ENCODE measurements at regions not wholly inside any gene's neighbourhood (a gene's known extent, or its start where the extent isn't known, plus 50 kb on each side); places are given as distances from the start of the nearest gene placed in this dataset.

DNA sequence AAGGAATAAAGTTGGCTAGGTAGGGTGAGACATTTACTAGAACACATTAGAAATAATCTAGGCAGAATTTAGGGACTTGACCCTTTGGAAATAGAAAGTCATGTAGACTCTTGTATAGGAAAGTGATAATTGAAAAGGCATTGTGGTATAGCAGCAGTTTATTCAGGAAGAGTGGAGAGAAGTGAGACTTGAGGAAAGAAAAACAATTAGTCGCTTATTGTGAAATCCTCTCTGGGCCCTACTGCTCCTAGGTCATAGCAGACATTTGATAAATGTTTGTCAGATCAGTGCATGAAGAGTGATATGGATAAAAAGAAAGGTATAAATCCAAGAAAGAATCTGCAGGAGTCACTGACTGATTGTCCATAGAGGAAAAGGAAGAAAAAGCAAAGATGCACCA is 337.6 kb downstream of the HNRNPD start:
- FAIRE-seq: no peak
- no peak for DNase-seq (ENCODE audit: insufficient read length)
- TF ChIP-seq TAF1 (IDR thresholded peaks at IDR 0.05; ENCODE audit: borderline replicate concordance, low read depth, low read length) (no peak), POLR2A (IDR thresholded peaks at IDR 0.05; ENCODE audit: low read depth, low read length) (no peak), POLR2AphosphoS5 (IDR thresholded peaks at IDR 0.05; ENCODE audit: low read depth, low read length) (no peak)

DNA sequence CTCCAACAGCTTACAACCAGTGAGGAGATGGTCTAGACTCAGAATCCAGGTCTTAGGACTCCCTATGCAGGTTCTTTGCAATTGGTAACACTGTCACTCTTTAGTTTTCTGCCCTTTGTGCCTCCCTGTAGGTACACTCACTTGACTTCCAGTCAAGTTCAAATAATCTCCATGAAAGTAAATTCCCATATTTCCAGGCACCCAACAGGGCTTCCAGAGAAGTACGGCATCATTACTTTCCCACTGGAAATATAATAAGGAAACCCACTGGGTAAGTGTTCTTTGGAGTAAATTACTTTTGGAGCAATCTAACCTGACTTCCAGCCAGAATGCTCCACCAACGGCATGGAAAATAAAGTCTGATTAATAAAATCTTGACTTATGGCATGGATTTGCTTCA is 338.9 kb downstream of the HNRNPD start:
- TF ChIP-seq POLR2AphosphoS5 (IDR thresholded peaks at IDR 0.05; ENCODE audit: low read depth, low read length) (no peak), POLR2A (IDR thresholded peaks at IDR 0.05; ENCODE audit: low read depth, low read length) (no peak)
- DNase-seq (ENCODE audit: insufficient read length) (no peak), FAIRE-seq (no peak)

DNA sequence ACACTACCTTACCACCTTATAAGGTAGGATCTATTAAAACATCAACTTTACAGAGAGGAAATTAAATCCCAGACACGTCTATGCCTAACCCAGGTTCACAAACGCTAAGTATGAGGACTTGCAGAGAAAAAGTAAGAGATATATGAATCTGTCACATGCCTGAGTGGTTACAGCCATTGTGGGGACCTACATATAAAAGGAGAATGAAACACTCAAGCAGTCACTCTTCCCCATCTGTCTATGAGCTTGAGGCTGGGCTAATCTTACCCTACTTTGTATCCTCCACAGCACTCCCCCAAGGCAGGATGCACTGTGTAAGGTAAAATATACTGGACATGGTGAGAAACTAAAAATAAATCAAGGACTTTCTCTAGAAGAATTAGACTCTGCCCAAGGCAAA is 339.9 kb downstream of the HNRNPD start:
- FAIRE-seq: no peak
- no peak for DNase-seq (ENCODE audit: insufficient read length)
- TF ChIP-seq POLR2A (IDR thresholded peaks at IDR 0.05; ENCODE audit: low read depth, low read length) (no peak), POLR2AphosphoS5 (IDR thresholded peaks at IDR 0.05; ENCODE audit: low read depth, low read length) (no peak), TAF1 (IDR thresholded peaks at IDR 0.05; ENCODE audit: borderline replicate concordance, low read depth, low read length) (no peak)

DNA sequence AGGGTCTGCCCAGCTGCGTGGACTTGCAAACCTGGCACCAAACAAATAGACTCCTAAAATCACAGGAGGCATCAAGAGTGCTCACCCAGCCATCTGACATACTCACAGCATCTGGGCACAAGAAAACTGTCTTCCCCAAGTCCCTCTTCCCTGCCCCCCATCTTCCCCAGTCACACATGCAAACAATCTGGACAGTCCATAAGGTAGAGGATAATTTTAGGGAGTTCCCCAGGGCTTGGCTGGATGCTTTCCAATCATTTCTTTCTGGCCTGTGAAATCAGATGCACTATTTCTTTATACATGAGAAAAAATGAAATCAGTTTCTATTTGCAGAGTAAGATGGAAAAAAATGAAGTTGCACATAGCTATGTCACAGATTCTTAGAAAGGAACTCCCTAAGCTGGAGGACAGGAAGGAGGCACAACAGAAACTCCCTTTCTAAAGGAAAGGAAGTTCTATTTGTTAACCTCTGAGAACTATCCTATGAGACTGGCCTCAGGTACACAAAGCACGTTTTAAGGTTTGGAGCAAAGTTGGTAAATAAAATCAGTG is 342.3 kb downstream of the HNRNPD start:
- no peak for FAIRE-seq
- TF ChIP-seq TAF1 (IDR thresholded peaks at IDR 0.05; ENCODE audit: borderline replicate concordance, low read depth, low read length) (no peak), POLR2A (IDR thresholded peaks at IDR 0.05; ENCODE audit: low read depth, low read length) (no peak), POLR2AphosphoS5 (IDR thresholded peaks at IDR 0.05; ENCODE audit: low read depth, low read length) (no peak)
- DNase-seq (ENCODE audit: insufficient read length): no peak

DNA sequence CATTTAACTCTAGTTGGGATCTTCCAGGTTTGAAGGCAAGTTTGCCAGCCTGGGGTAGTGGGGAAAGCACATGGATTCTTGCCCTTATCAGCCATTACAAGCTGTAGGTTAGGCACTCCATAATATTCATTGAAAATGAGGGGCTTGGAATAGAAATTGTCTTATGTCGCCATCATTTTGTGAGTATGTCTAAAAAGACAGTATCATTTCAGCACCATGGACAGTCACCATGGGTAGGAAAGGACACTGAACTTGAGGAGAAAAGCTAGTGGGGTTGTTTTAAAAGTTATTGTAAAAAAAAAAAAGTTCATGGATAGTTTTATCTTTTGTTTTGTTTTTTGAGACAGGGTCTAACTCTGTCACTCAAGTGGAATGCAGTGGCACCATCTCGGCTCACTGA is 356.1 kb downstream of the HNRNPD start:
- DNase-seq (ENCODE audit: insufficient read length) (no peak), FAIRE-seq (no peak)
- TF ChIP-seq TAF1 (IDR thresholded peaks at IDR 0.05; ENCODE audit: borderline replicate concordance, low read depth, low read length): no peak
- no peak for TF ChIP-seq POLR2AphosphoS5 (IDR thresholded peaks at IDR 0.05; ENCODE audit: low read depth, low read length)
- TF ChIP-seq POLR2A (IDR thresholded peaks at IDR 0.05; ENCODE audit: low read depth, low read length): no peak

DNA sequence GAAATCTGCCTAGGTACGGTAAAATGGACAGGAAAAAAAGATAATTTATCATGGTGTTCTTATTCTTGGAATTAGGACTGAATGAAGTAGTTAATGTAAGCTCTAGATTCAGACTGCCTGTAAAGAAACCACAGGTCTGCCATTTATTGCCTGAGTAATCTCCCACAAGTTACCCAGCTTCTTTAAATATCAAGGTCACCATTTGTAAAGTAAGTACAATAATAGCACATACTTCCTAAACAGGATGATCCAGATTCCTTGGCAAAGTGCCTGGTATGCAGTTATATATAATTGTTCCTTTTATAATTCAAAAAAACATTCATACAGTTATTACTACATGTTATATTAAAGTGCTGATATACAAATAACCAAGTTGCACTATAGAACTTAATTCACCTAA is 368.6 kb downstream of the HNRNPD start:
- FAIRE-seq (no peak), DNase-seq (ENCODE audit: insufficient read length) (no peak)
- TF ChIP-seq TAF1 (IDR thresholded peaks at IDR 0.05; ENCODE audit: borderline replicate concordance, low read depth, low read length) (no peak), POLR2A (IDR thresholded peaks at IDR 0.05; ENCODE audit: low read depth, low read length) (no peak), POLR2AphosphoS5 (IDR thresholded peaks at IDR 0.05; ENCODE audit: low read depth, low read length) (no peak)

DNA sequence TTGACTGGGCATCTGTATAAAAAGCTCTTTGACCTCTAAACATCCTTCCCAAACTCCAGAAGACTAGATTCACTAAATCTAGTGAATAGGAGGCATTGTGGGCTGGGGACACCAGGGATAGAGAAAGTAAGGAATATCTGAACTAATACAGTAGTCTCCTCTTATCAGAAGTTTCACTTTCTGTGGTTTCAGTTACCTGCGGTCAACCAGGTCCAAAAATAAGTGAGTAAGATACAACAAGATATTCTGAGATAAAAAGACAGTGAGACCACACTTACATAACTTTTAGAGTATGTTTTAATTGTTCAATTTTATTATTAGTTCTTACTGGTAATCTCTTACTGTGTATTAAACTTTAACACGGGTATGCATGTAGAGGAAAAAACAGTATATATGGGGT is 376.5 kb downstream of the HNRNPD start:
- DNase-seq (ENCODE audit: insufficient read length) (no peak), FAIRE-seq (no peak)
- TF ChIP-seq POLR2A (IDR thresholded peaks at IDR 0.05; ENCODE audit: low read depth, low read length): no peak
- TF ChIP-seq TAF1 (IDR thresholded peaks at IDR 0.05; ENCODE audit: borderline replicate concordance, low read depth, low read length): no peak
- TF ChIP-seq POLR2AphosphoS5 (IDR thresholded peaks at IDR 0.05; ENCODE audit: low read depth, low read length): no peak

DNA sequence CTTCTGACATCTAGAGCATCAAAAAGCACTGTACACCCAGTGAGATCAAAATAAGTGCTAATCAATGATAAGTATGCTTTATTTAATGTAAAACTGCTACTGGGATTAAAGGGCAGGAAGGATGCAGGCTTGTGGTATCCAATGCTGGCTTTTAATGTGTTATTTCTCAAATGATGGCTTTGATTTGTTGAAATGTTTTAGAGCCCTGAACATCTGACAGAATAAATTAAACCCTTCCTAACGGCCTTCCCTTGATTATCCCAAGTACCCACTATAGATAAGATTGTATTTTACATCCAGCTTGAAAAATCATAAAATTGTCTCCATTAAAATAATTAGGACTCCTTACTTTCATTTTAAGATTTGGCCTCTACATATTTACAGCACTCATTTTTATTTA is 382.9 kb downstream of the HNRNPD start:
- no peak for FAIRE-seq
- DNase-seq (ENCODE audit: insufficient read length): no peak
- TF ChIP-seq POLR2A (IDR thresholded peaks at IDR 0.05; ENCODE audit: low read depth, low read length) (no peak), POLR2AphosphoS5 (IDR thresholded peaks at IDR 0.05; ENCODE audit: low read depth, low read length) (no peak), TAF1 (IDR thresholded peaks at IDR 0.05; ENCODE audit: borderline replicate concordance, low read depth, low read length) (no peak)

DNA sequence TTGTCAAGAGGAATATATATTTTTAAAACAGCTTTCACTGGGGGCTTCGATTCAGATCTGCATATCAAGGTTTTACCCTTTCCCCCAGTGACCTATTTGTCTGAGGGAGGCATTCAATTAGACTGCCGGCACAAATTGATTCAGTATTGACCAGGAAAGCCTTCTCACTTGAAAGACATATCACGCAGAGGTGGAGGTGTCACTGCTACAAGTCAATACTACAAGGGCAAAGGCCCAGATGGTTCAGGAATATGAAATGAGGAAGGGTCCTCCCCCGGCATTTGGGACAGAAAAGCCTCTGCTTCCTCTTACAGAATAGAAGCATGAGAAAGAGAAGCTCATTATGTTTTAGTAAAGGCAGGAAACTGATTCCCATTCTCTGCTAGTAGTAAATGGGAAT is 383.6 kb downstream of the HNRNPD start:
- TF ChIP-seq POLR2A (IDR thresholded peaks at IDR 0.05; ENCODE audit: low read depth, low read length) (no peak), POLR2AphosphoS5 (IDR thresholded peaks at IDR 0.05; ENCODE audit: low read depth, low read length) (no peak), TAF1 (IDR thresholded peaks at IDR 0.05; ENCODE audit: borderline replicate concordance, low read depth, low read length) (no peak)
- FAIRE-seq (no peak), DNase-seq (ENCODE audit: insufficient read length) (no peak)

DNA sequence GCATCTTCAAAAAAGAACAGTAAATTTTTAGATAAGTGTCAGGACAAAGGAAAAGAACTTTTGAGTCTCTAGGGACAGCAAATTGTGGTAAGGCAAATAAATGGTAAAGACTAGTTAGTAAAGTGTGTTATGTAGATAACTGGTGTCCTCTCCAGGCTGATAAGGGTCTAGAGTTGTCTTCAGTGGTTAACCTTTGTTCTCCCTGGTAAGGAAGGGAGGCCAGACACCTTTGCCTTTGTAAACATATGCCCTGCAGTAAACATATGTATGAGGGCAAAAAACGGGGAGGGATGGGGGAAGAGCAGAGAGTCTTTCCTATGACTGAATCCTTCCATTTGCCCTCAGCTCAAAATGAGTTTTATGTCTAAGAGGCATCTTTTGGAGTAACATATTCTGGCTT is 384.6 kb downstream of the HNRNPD start:
- DNase-seq (ENCODE audit: insufficient read length) (no peak), FAIRE-seq (no peak)
- TF ChIP-seq POLR2AphosphoS5 (IDR thresholded peaks at IDR 0.05; ENCODE audit: low read depth, low read length) (no peak), POLR2A (IDR thresholded peaks at IDR 0.05; ENCODE audit: low read depth, low read length) (no peak), TAF1 (IDR thresholded peaks at IDR 0.05; ENCODE audit: borderline replicate concordance, low read depth, low read length) (no peak)

DNA sequence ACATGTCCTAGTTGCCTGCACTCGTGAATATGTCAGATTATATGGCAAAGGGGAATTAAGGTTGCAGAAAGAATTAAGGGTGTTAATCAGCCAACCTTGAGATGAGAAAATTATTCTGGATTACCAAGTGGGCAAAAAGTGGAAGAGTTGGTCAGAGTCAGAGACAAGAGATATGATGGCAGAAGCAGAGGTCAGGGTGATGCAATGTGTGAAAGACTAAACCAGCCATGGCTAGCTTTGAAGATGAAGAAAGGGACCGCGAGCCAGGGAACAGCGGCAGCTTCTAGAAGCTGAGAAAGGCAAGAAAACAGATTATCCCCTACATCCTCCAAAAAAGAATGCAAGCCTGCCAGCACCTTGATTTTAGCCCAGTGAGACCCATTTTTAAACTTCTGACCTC is 385.6 kb downstream of the HNRNPD start:
- FAIRE-seq (no peak), DNase-seq (ENCODE audit: insufficient read length) (no peak)
- no peak for TF ChIP-seq POLR2A (IDR thresholded peaks at IDR 0.05; ENCODE audit: low read depth, low read length)
- no peak for TF ChIP-seq POLR2AphosphoS5 (IDR thresholded peaks at IDR 0.05; ENCODE audit: low read depth, low read length)
- TF ChIP-seq TAF1 (IDR thresholded peaks at IDR 0.05; ENCODE audit: borderline replicate concordance, low read depth, low read length): no peak

DNA sequence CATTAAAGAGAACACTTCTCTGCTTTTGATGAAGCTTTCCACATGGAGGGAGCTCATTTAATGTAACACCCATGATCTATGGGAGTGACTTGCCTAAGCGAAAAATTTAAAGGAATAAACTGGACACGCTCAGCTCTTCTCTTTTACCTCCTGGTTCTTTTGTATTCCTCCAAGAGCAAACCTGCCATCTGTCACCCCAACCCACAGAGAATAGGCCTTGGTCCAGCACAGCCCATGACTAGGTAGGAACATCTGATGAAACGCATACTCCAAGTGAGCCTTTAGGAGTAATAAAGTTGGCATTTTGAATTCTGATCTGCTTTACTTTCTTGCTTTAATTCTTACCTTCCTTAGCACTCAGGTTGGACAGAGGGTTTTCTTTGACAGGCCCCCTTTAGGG is 389.0 kb downstream of the HNRNPD start:
- DNase-seq (ENCODE audit: insufficient read length) (no peak), FAIRE-seq (no peak)
- TF ChIP-seq POLR2A (IDR thresholded peaks at IDR 0.05; ENCODE audit: low read depth, low read length) (no peak), POLR2AphosphoS5 (IDR thresholded peaks at IDR 0.05; ENCODE audit: low read depth, low read length) (no peak), TAF1 (IDR thresholded peaks at IDR 0.05; ENCODE audit: borderline replicate concordance, low read depth, low read length) (no peak)
